Chondrocyte (in vitro differentiated cells): ENCODE measurements at regions not wholly inside any gene's neighbourhood (a gene's known extent, or its start where the extent isn't known, plus 50 kb on each side); places are given as distances from the start of the nearest gene placed in this dataset.

Experiments
- DNase-seq: peaks from one replicate; pipeline ENCODE4 v3.0.0; 2021; ENCODE audit warnings: mixed read lengths, low spot score
- H3K27ac Mint-ChIP-seq: one replicate; pipeline ENCODE4 v1.8.0; 2021; ENCODE audit warnings: mild to moderate bottlenecking, moderate library complexity, mixed read lengths; ENCODE audit not compliant: unreplicated experiment
- H3K27me3 Mint-ChIP-seq: 2 replicates; pipeline ENCODE4 v1.8.0; 2021; ENCODE audit warnings: low read depth, mixed read lengths
- H3K36me3 Mint-ChIP-seq: 2 replicates; pipeline ENCODE4 v1.8.0; 2021; ENCODE audit warnings: low read depth, mixed read lengths
- H3K4me1 Mint-ChIP-seq: 2 replicates; pipeline ENCODE4 v1.8.0; 2021; ENCODE audit warnings: low read depth, mild to moderate bottlenecking, mixed read lengths
- H3K4me3 Mint-ChIP-seq: one replicate; pipeline ENCODE4 v1.8.0; 2021; ENCODE audit warnings: mild to moderate bottlenecking, moderate library complexity, mixed read lengths; ENCODE audit not compliant: unreplicated experiment
- H3K9me3 Mint-ChIP-seq: 2 replicates; pipeline ENCODE4 v1.8.0; 2021; ENCODE audit warnings: low read depth, mixed read lengths
- CTCF ChIP-seq: fragments of 200-600 bp; sonication (generic); IDR thresholded peaks from 2 replicates; pipeline ENCODE4 v1.5.0; 2021; ENCODE audit warnings: antibody characterized with exemption, mild to moderate bottlenecking, moderate library complexity

- H3K9me3 Mint-ChIP-seq = no peaks in the 10 kb centered on the region
- DNase-seq = no peak
- no peaks in the 10 kb centered on the region for H3K27me3 Mint-ChIP-seq
- no peak overlapping the region for H3K27ac Mint-ChIP-seq
- no peaks in the 10 kb centered on the region for H3K36me3 Mint-ChIP-seq
- H3K4me3 Mint-ChIP-seq = no peak overlapping the region
- H3K4me1 Mint-ChIP-seq = peaks cover 14% of the 10 kb centered on the region
- no peak for TF ChIP-seq CTCF
Observed at GRCh38 chr5:174231956-174232487, 186.5 kb downstream of the NSG2 start.

- no peak overlapping the region for H3K27ac Mint-ChIP-seq
Observed at GRCh38 chr5:174234388-174234787, 188.9 kb downstream of the NSG2 start.

GRCh38 chr5:174235221-174236011 lies 189.9 kb downstream of the NSG2 start:
- no peak overlapping the region for H3K4me3 Mint-ChIP-seq
- no peak for TF ChIP-seq CTCF
- DNase-seq = no peak
- no peak overlapping the region for H3K27ac Mint-ChIP-seq
- peaks cover 5% of the 10 kb centered on the region for H3K9me3 Mint-ChIP-seq
- H3K36me3 Mint-ChIP-seq = peaks cover 3% of the 10 kb centered on the region
- no peaks in the 10 kb centered on the region for H3K27me3 Mint-ChIP-seq
- H3K4me1 Mint-ChIP-seq = peaks cover 8% of the 10 kb centered on the region

More at GRCh38 chr5:174234388-174234787, 188.9 kb downstream of the NSG2 start:
- no peaks in the 10 kb centered on the region for H3K27me3 Mint-ChIP-seq
- no peak overlapping the region for H3K4me3 Mint-ChIP-seq
- peaks cover 4% of the 10 kb centered on the region for H3K9me3 Mint-ChIP-seq
- no peak for TF ChIP-seq CTCF
- DNase-seq = no peak
- H3K36me3 Mint-ChIP-seq = peaks cover 2% of the 10 kb centered on the region
- peaks cover 14% of the 10 kb centered on the region for H3K4me1 Mint-ChIP-seq

GRCh38 chr5:174236070-174236469 lies 190.6 kb downstream of the NSG2 start:
- Mint-ChIP-seq H3K4me3 (no peak overlapping the region), H3K9me3 (peaks cover 5% of the 10 kb centered on the region), H3K27ac (no peak overlapping the region), H3K4me1 (peaks cover 8% of the 10 kb centered on the region), H3K27me3 (no peaks in the 10 kb centered on the region), H3K36me3 (peaks cover 3% of the 10 kb centered on the region)
- no peak for TF ChIP-seq CTCF
- no peak for DNase-seq

GRCh38 chr5:174239718-174240117 lies 194.2 kb downstream of the NSG2 start:
- DNase-seq = no peak
- Mint-ChIP-seq H3K27ac (no peak overlapping the region), H3K4me3 (no peak overlapping the region), H3K27me3 (peaks cover 10% of the 10 kb centered on the region), H3K4me1 (no peaks in the 10 kb centered on the region), H3K9me3 (peaks cover 5% of the 10 kb centered on the region), H3K36me3 (peaks cover 3% of the 10 kb centered on the region)
- no peak for TF ChIP-seq CTCF
